Gastrocnemius medialis (tissue), 4 donors: ENCODE measurements at regions not wholly inside any gene's neighbourhood (a gene's known extent, or its start where the extent isn't known, plus 50 kb on each side); places are given as distances from the start of the nearest gene placed in this dataset.

Source experiments
- ATAC-seq, 2 donors: fragments of 150-250 bp; one replicate each; pipeline ENCODE4 v1.9.1; 2016
- DNase-seq, 2 donors: peaks; one replicate each; pipeline ENCODE4 v3.0.0-alpha.2; 2019
- H3K27ac ChIP-seq, 4 donors: fragments of 200-600 bp; sonication (generic); 1 replicate in 1 of 4; 2 replicates in 3 of 4; pipeline ENCODE4 v1.5.1; 2016 to 2018; ENCODE audit warnings: mild to moderate bottlenecking in 2 of 4, moderate library complexity in 1 of 4
- H3K27me3 ChIP-seq, 3 donors: fragments of 200-600 bp; sonication (generic) in 2 of 3; 1 replicate in 1 of 3; 2 replicates in 2 of 3; pipeline versions ENCODE4 v1.5.1 to v1.6.0; 2016 to 2019; ENCODE audit warnings: mild to moderate bottlenecking in 1 of 3, moderate library complexity in 1 of 3
- H3K36me3 ChIP-seq, 2 donors: fragments of 200-600 bp; sonication (generic) in 1 of 2; one replicate each; pipeline ENCODE4 v1.5.1; 2017 to 2018
- H3K4me1 ChIP-seq, 2 donors: fragments of 200-600 bp; sonication (generic) in 1 of 2; one replicate each; pipeline ENCODE4 v1.5.1; 2016 to 2017; ENCODE audit warnings: mild to moderate bottlenecking in 2 of 2
- H3K4me3 ChIP-seq, 4 donors: fragments of 200-600 bp; sonication (generic) in 3 of 4; 1 replicate in 1 of 4; 2 replicates in 3 of 4; pipeline ENCODE4 v1.5.1; 2016 to 2019; ENCODE audit warnings: mild to moderate bottlenecking in 2 of 4
- H3K9me3 ChIP-seq, 3 donors: fragments of 200-600 bp; sonication (generic) in 2 of 3; 1 replicate in 1 of 3; 2 replicates in 2 of 3; pipeline ENCODE4 v1.5.1; 2016 to 2019
- POLR2A ChIP-seq, 2 donors: fragments of 450-650 bp; IDR thresholded peaks; one replicate each; pipeline ENCODE4 v1.6.1; 2017; ENCODE audit warnings: antibody characterized with exemption in 2 of 2, mild to moderate bottlenecking in 2 of 2, moderate library complexity in 2 of 2
- in situ Hi-C, 4 donors: fragments of 200-750 bp; cut with MboI; loops; one replicate each; pipeline versions ENCODE4 v1.15.0 to v1.8.0; 2017; ENCODE audit warnings: low sequenced_read_pairs in 4 of 4
- intact Hi-C: fragments of 100-400 bp; cut with DNase I; formaldehyde crosslinking; loops from one replicate; pipeline ENCODE4 v1.15.1; 2023; ENCODE audit warnings: low total_unique reads
- TF ChIP-seq, protein P1 (sequence below), 5 experiments: fragments of 450-650 bp in 3 of 5; fragments of 200-600 bp in 2 of 5; sonication (generic) in 2 of 5; IDR thresholded peaks in 4 of 5; conservative IDR thresholded peaks in 1 of 5; 1 replicate in 4 of 5; 2 replicates in 1 of 5; pipeline ENCODE4 v1.5.1; 2016 to 2019; ENCODE audit warnings: antibody characterized with exemption in 5 of 5, mild to moderate bottlenecking in 3 of 5, moderate library complexity in 3 of 5

DNA sequence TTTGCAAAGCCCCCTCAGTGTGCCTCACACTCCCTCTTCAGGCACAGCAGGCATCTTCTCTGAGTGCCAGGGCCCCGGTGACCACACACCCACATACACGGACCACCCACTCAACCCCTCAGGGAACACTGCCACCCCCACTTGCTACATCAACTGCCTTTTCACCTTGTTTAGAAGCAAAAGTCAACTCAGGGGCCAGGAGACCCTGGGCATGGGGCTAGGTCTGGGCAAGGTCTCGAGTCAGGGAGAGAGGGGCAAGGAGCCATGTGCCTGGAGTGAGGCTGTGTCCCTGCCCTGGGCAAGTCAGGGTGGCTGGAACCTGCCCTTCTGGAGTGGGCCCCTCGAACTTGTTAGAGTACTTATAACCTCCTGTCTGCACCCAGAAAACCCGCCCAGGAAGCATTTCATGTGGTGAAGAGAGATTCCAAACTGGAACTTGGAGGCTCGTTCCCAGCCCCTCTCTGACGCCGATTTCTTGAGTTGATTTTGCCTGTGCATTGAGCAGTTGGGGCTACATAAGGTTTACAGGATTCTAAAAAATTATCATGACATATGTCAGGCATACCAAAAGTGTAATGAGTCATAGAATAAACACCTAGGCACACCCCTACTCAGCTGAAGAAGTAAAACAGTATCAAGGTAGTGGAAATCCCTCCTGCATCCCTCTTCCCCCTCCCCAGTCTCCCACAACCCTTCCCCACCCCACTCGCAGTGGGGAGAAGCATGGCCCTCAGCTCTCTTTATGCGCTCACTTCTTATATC is 74.3 kb downstream of the MYEOV start:
- H3K36me3 ChIP-seq = no peaks in the 10 kb centered on the region
- DNase-seq = no peak

GRCh38 chr11:69369210-69369825 is 75.4 kb downstream of the MYEOV start:
- H3K9me3 ChIP-seq = no peaks in the 10 kb centered on the region
- no peaks in the 10 kb centered on the region for H3K36me3 ChIP-seq
- no peak overlapping the region for H3K27ac ChIP-seq
- in situ Hi-C loops (no loop called here), intact Hi-C loops (no loop called here)
- H3K4me3 ChIP-seq = no peak overlapping the region
- no peaks in the 10 kb centered on the region for H3K4me1 ChIP-seq
- H3K27me3 ChIP-seq = no peaks in the 10 kb centered on the region
- no peak for DNase-seq
- no peak for TF ChIP-seq POLR2A (IDR thresholded peaks at IDR 0.05)
- TF ChIP-seq, protein P1, sequence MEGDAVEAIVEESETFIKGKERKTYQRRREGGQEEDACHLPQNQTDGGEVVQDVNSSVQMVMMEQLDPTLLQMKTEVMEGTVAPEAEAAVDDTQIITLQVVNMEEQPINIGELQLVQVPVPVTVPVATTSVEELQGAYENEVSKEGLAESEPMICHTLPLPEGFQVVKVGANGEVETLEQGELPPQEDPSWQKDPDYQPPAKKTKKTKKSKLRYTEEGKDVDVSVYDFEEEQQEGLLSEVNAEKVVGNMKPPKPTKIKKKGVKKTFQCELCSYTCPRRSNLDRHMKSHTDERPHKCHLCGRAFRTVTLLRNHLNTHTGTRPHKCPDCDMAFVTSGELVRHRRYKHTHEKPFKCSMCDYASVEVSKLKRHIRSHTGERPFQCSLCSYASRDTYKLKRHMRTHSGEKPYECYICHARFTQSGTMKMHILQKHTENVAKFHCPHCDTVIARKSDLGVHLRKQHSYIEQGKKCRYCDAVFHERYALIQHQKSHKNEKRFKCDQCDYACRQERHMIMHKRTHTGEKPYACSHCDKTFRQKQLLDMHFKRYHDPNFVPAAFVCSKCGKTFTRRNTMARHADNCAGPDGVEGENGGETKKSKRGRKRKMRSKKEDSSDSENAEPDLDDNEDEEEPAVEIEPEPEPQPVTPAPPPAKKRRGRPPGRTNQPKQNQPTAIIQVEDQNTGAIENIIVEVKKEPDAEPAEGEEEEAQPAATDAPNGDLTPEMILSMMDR (IDR thresholded peaks at IDR 0.05 in 4 of 5, conservative IDR thresholded peaks at IDR 0.05 in 1 of 5) = no peak
- no peak for ATAC-seq

More for the DNA sequence above, 74.3 kb downstream of the MYEOV start:
- Histone ChIP-seq H3K9me3 (no peaks in the 10 kb centered on the region), H3K27ac (no peak overlapping the region), H3K4me1 (no peaks in the 10 kb centered on the region), H3K4me3 (no peak overlapping the region), H3K27me3 (no peaks in the 10 kb centered on the region)
- in situ Hi-C loops (no loop called here), intact Hi-C loops (no loop called here)
- no peak for ATAC-seq
- TF ChIP-seq, protein P1 (IDR thresholded peaks at IDR 0.05 in 4 of 5, conservative IDR thresholded peaks at IDR 0.05 in 1 of 5) = no peak
- TF ChIP-seq POLR2A (IDR thresholded peaks at IDR 0.05) = no peak

DNA sequence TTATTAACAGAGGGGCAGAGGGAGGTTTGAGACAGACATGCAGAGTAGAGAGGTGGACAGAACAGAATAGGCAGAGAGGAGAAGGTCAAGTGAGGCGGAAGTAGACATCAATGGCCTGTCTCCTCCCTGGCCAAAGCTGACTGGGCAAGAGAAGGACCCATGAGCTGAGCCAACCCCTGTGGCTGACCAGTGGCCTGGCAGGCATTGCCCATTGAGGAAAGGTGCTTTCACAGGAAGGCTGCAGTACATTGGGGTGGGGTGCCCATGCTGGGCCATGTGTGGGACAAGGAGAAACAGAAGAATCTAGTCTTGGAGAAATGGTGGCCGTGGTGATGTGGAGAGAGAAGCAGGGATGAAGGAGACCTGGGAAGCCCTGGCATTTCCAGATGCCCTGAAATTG is 76.0 kb downstream of the MYEOV start:
- intact Hi-C loops (no loop called here), in situ Hi-C loops (no loop called here)
- ATAC-seq (no peak), DNase-seq (no peak)
- Histone ChIP-seq H3K27ac (no peak overlapping the region), H3K4me1 (no peaks in the 10 kb centered on the region), H3K4me3 (no peak overlapping the region), H3K9me3 (no peaks in the 10 kb centered on the region), H3K36me3 (no peaks in the 10 kb centered on the region), H3K27me3 (no peaks in the 10 kb centered on the region)
- TF ChIP-seq, protein P1 (IDR thresholded peaks at IDR 0.05 in 4 of 5, conservative IDR thresholded peaks at IDR 0.05 in 1 of 5) = no peak

- H3K4me3 ChIP-seq = no peak overlapping the region
- ATAC-seq = no peak
- intact Hi-C loops = no loop called here
- no peak for TF ChIP-seq POLR2A (IDR thresholded peaks at IDR 0.05)
- TF ChIP-seq, protein P1 (IDR thresholded peaks at IDR 0.05 in 4 of 5, conservative IDR thresholded peaks at IDR 0.05 in 1 of 5) = no peak
- H3K27ac ChIP-seq = no peak overlapping the region
- no peaks in the 10 kb centered on the region for H3K4me1 ChIP-seq
- no peaks in the 10 kb centered on the region for H3K36me3 ChIP-seq
- in situ Hi-C loops = no loop called here
- DNase-seq = no peak
- no peaks in the 10 kb centered on the region for H3K27me3 ChIP-seq
- no peaks in the 10 kb centered on the region for H3K9me3 ChIP-seq
Observed at GRCh38 chr11:69370984-69371709, 77.2 kb downstream of the MYEOV start.
